ENCODE measurements at regions not wholly inside any gene's neighbourhood (a gene's known extent, or its start where the extent isn't known, plus 50 kb on each side); places are given as distances from the start of the nearest gene placed in this dataset.

- no peak for DNase-seq
These were observed 197.1 kb downstream of the TOMM20 start for GRCh38 chr1:234931404-234931973.

DNA sequence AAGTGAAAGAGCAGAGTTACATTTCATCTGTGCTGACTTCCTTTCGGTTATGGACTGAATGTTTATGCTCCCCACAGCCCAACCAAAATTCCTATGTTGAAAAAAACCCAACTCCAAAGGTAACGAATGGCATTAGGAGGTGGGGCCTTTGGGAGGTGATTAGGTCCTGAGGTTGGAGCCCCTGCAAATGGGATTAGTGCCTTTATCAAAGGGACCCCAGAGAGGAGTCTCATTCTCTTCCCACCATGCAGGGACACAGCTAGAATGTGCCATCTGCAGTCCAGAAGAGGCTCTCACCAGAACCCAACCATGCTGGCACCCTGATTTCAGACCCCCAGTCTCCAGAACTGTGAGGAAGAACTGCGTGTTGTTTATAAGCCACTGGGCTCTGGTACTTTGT is 199.3 kb downstream of the TOMM20 start:
- DNase-seq, result no peak

- no peak for DNase-seq
These were observed 200.0 kb downstream of the TOMM20 start for GRCh38 chr1:234928642-234929041.

DNA sequence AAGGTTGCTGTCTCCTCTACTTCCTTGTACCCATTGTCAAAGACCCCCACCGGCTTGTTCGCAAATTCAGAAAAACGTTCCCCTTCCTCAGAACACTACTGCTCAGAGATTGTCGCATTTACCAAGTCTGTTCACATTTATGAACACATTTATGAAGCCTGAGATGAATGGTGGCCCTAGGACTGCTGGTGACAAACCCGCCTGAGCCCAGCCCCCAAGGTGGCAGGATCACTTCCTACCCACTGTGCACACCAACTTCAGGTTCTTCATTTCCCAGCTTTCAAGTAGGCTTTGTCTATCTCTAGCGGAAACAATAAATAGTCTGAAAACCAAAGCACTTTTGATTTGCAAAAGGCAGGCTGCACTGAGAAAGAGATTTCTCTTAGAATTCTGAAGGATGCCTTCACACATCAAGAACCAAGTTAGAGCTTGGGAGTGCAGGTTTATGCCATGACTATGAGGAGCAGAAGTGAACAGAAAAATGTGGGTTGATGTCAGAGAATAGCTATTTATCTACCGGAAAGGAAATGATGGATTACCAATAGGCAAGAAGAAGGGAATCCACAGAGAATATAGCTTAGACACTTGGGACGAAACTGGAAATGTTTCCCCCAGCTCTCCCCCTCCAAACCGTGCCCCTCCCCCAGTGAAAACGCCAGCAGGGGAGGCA is 200.5 kb downstream of the TOMM20 start:
- no peak for DNase-seq

GRCh38 chr1:234927312-234927970 is 201.2 kb downstream of the TOMM20 start:
- DNase-seq, result no peak

- DNase-seq, result no peak
These were observed 201.9 kb downstream of the TOMM20 start for GRCh38 chr1:234926559-234927311.

GRCh38 chr1:234926264-234926558 is 202.4 kb downstream of the TOMM20 start:
- no peak for DNase-seq

DNA sequence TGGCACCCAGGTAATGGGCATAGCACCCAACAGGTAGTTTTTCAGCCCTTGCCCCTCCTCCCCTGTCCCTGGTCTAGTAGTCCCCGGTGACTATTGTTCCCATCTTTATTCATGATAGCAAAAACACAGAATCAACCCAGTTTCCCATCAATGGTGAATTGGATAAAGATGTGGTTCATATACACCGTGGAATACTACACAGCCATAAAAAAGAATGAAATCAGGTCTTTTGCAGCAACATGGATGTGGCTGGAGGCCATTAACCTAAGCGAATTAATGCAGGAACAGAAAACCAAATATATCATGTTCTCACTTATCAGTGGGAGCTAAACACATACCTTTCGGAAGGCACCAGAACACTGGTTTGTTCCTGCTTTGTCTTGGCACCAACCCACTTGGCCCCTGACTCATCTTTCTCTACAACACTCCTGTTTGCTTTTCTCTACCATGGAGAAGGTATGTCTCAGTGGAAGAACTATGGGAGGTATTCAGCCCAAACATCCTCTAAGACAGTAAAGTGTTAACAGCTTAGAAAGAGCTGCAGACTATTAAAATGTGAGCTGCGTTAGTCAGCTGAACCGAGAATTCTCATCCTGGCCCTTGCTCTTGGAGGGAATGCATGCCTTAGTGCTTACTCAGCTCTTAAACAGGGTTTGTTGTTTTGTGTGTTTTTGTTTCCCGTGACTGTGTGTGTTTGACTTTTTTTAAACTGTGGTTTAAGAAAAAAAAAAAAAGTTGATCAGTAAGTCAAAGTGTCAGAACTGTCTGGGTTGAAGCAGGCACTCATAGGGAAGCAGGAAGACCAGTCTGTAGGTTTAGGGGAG is 203.0 kb downstream of the TOMM20 start:
- DNase-seq, result no peak

GRCh38 chr1:234924450-234925355 is 203.9 kb downstream of the TOMM20 start:
- DNase-seq, result no peak

DNA sequence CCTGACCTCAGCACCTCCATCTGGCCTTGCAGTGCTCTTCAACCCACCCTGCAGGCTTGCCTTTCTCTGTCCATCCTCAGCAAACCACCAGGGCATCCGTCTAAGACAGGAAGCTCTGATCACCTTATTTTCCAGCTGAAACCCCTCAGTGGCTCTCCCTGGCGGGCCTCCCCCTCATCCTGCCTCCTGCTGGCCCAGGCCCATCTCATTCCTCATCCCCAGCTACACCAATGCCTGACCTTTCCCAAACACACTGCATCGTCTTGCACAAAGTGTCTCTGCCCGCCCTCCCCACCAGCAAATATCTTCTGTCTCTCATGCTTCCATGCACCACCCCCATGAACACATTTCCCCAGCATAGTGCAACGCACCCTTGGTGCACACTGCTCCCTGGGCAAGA is 205.0 kb downstream of the TOMM20 start:
- no peak for DNase-seq

DNA sequence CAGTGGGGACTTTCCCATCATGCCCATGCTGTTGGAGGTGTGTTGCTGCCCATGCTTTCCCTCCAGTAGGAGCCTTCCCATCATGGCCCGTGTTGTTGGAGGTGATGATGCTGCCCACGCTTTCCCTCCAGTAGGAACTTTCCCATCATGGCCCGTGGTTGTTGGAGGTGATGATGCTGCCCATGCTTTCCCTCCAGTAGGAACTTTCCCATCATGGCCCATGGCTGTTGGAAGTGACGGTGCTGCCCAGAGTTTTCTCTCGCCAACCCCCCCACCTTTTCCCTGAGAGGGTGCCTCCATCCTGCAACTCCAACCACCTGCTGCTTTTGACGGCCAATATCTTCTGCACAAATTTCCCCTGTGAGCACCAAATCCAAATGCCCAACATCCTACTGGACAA is 205.7 kb downstream of the TOMM20 start:
- DNase-seq, result no peak

GRCh38 chr1:234921266-234922062 is 207.2 kb downstream of the TOMM20 start:
- no peak for DNase-seq

- no peak for DNase-seq
These were observed 207.8 kb downstream of the TOMM20 start for GRCh38 chr1:234920843-234921140.

DNA sequence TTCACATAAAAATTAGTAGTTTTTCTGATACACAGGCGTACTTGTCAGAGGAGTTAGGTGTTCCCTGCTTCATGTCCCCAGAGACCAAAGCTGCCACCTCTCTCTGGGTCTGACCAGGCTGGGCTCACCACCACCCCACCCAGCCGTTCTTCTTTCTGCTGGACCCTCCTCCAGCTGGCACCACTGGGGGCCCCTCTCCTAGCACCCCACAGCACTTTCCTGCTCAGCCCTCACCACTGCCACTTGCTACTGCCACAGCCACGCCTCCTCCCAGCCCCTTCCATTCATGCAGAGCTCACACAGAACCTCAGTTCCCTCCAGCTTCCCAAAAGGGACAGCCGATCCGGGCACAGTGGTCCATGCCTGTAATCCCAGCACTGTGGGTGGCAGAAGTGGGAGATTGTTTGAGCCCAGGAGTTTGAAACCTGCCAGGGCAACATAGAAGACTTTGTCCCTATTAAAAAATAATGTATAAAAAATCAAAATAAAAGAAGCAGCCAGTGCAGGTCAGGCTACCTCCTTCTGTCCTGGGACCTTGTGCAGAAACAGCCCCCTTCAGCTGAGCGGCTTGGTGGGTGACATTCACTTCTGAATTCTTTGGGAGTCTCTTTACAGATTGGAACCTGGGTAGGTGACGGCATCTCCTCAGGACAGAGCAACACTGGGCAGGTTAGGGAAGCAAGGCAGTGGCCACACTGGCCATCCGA is 208.3 kb downstream of the TOMM20 start:
- DNase-seq, result no peak

DNA sequence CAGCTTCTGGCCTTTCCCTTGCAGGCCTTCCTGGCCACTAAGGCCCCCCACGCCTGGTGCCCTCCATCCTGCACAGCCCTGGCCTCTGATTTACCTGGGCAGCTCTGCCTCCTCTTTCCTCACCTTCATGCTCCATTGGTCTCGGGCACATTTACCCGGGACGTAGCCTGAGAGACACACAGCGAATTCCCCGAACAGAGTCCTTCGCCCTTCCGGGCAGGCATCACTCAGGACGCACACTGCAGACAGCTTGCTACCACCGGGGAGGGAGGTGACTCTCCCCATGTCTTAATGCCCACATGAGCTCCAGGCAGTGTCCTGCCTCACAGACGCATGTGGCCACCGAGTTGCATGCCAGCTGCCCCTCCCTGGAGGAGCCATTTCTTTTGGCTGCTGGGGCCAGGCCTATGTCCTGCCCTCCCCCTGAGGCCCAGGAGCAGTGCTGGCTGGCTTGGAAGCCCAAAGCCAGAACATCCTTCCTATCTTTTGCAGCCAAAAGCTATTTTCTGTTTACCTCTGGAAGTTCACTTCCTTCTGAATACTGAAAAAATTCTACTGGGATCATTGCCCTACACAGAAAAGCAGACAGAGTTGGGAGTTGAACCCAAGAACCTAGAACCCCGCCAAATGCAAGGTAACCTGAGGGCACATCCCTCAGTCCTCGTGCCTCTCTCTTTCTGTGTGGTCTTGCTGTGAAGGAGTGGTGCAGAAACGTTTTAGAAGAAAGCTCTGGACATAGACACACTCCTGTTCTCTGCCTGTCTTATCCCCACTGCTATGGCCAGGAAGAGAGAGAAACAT is 209.5 kb downstream of the TOMM20 start:
- no peak for DNase-seq

- DNase-seq, result no peak
These were observed 210.3 kb downstream of the TOMM20 start for GRCh38 chr1:234918181-234918841.

GRCh38 chr1:234917495-234918180 is 211.0 kb downstream of the TOMM20 start:
- DNase-seq, result no peak

- DNase-seq, result no peak
These were observed 211.8 kb downstream of the TOMM20 start for GRCh38 chr1:234916840-234917239.
